ENCODE measurements at regions not wholly inside any gene's neighbourhood (a gene's known extent, or its start where the extent isn't known, plus 50 kb on each side); places are given as distances from the start of the nearest gene placed in this dataset.

DNA sequence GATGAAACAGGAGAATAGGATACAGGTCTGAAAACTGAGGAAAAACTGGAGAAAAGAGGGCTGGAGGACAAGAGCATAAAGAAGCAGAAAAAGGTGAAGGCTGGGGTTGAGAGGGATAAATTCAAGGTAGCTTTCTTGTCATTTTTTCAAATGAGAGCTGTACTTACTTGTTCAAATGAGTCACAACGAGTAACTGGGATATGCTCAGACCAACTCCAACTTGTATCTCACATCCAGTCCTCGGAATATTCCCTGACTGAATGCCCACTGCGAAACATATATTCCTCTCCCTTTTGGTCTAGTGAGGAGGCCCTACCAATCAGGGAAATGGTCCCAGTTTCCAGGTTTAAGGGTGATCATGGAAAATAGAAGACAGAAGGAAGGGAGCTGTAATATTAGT lies 343.4 kb downstream of the HHIPL2 start:
- Histone ChIP-seq H2BK5ac (ENCODE audit: insufficient read length, low read length) (no peak overlapping the region), H3K4me1 (ENCODE audit: insufficient read depth, low read length) (no peaks in the 10 kb centered on the region), H3K14ac (ENCODE audit: insufficient read depth, low read length) (no peak overlapping the region), H3K79me1 (ENCODE audit: insufficient read depth, low read depth, low read length, poor library complexity, severe bottlenecking) (no peaks in the 10 kb centered on the region), H3K23me2 (ENCODE audit: insufficient read length, low read depth, low read length, poor library complexity, severe bottlenecking) (no peaks in the 10 kb centered on the region), H3K27ac (ENCODE audit: insufficient read length, low read depth, low read length) (no peak overlapping the region), H3K4ac (ENCODE audit: low read depth, low read length) (no peak overlapping the region), H3K27me3 (ENCODE audit: insufficient read depth, low read length) (no peaks in the 10 kb centered on the region), H3K9me3 (ENCODE audit: control insufficient read depth, low read depth, low read length) (no peaks in the 10 kb centered on the region), H4K20me1 (ENCODE audit: control insufficient read depth, insufficient read depth, insufficient read length) (no peaks in the 10 kb centered on the region), H4K5ac (ENCODE audit: insufficient read length, low read depth, low read length) (no peak overlapping the region), H4K8ac (replicated peaks; ENCODE audit: insufficient read length, low read depth, low read length) (no peak overlapping the region), H2BK12ac (ENCODE audit: insufficient read length, low read depth, low read length) (no peak overlapping the region), H2BK20ac (ENCODE audit: low read depth, low read length, poor library complexity, severe bottlenecking) (no peak overlapping the region), H3K79me2 (ENCODE audit: insufficient read depth, low read length) (no peaks in the 10 kb centered on the region), H3K4me2 (ENCODE audit: insufficient read depth, insufficient read length, low read length) (no peak overlapping the region), H2AK5ac (ENCODE audit: insufficient read length, low read length) (no peak overlapping the region), H3K18ac (ENCODE audit: insufficient read length, low read depth, low read length) (no peak overlapping the region), H4K91ac (ENCODE audit: insufficient read length, low read depth, low read length) (no peak overlapping the region), H3K23ac (ENCODE audit: insufficient read length, low read depth, low read length) (no peak overlapping the region), H2AFZ (ENCODE audit: low read length) (no peak overlapping the region), H2BK15ac (ENCODE audit: low read depth, low read length) (no peak overlapping the region), H3K56ac (ENCODE audit: insufficient read length, low read depth, low read length) (no peak overlapping the region), H2BK120ac (ENCODE audit: low read depth, low read length, poor library complexity, severe bottlenecking) (no peak overlapping the region), H3T11ph (ENCODE audit: low read length) (no peak overlapping the region), H3K9ac (ENCODE audit: extremely low read depth, insufficient read length, low read length) (no peak overlapping the region)
- Mint-ChIP-seq H3K27me3 (ENCODE audit: low read depth) (no peaks in the 10 kb centered on the region), H3K36me3 (ENCODE audit: insufficient read depth in 1 of 3, low read depth in 3 of 3) (no peaks in the 10 kb centered on the region), H3K9me3 (no peaks in the 10 kb centered on the region; a peak in 1 of 5 replicates), H3K4me1 (no peaks in the 10 kb centered on the region), H3K27ac (no peak overlapping the region; a peak in 1 of 7 replicates), H3K4me3 (no peak overlapping the region)
- TF ChIP-seq, protein P1, sequence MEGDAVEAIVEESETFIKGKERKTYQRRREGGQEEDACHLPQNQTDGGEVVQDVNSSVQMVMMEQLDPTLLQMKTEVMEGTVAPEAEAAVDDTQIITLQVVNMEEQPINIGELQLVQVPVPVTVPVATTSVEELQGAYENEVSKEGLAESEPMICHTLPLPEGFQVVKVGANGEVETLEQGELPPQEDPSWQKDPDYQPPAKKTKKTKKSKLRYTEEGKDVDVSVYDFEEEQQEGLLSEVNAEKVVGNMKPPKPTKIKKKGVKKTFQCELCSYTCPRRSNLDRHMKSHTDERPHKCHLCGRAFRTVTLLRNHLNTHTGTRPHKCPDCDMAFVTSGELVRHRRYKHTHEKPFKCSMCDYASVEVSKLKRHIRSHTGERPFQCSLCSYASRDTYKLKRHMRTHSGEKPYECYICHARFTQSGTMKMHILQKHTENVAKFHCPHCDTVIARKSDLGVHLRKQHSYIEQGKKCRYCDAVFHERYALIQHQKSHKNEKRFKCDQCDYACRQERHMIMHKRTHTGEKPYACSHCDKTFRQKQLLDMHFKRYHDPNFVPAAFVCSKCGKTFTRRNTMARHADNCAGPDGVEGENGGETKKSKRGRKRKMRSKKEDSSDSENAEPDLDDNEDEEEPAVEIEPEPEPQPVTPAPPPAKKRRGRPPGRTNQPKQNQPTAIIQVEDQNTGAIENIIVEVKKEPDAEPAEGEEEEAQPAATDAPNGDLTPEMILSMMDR (conservative IDR thresholded peaks at IDR 0.05), result no peak
- no peak for DNase-seq
- no CpG with 5 or more reads among the region's 3 CpGs for WGBS (ENCODE audit: extremely low coverage, insufficient read length, low lambda C conversion rate)
